ENCODE measurements at regions not wholly inside any gene's neighbourhood (a gene's known extent, or its start where the extent isn't known, plus 50 kb on each side); places are given as distances from the start of the nearest gene placed in this dataset.

DNA sequence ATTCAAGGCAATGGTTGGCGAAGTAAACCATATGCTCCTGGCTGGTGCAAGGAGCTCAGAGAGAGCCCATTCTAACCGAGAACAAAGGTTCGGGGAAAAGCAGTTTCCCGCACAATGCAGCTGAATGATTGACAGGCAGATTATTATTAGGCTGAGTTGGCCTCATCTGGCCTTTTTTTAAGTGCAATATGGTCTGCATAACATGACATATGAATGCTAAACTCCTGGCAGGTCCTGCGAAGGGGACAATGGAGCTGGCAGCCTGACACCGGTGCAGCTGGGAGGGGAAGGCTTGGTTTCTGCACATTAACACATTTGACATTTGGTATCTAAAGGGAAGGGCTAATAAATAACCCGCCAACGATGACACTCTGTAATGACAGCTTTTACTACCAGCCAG, 92.0 kb downstream of the MIS18A start:
- TF ChIP-seq, protein P1, sequence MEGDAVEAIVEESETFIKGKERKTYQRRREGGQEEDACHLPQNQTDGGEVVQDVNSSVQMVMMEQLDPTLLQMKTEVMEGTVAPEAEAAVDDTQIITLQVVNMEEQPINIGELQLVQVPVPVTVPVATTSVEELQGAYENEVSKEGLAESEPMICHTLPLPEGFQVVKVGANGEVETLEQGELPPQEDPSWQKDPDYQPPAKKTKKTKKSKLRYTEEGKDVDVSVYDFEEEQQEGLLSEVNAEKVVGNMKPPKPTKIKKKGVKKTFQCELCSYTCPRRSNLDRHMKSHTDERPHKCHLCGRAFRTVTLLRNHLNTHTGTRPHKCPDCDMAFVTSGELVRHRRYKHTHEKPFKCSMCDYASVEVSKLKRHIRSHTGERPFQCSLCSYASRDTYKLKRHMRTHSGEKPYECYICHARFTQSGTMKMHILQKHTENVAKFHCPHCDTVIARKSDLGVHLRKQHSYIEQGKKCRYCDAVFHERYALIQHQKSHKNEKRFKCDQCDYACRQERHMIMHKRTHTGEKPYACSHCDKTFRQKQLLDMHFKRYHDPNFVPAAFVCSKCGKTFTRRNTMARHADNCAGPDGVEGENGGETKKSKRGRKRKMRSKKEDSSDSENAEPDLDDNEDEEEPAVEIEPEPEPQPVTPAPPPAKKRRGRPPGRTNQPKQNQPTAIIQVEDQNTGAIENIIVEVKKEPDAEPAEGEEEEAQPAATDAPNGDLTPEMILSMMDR (IDR thresholded peaks at IDR 0.05), result no peak
- TF ChIP-seq POLR2A (IDR thresholded peaks at IDR 0.05), result no peak
